ENCODE measurements at regions not wholly inside any gene's neighbourhood (a gene's known extent, or its start where the extent isn't known, plus 50 kb on each side); places are given as distances from the start of the nearest gene placed in this dataset.

GRCh38 chr5:53389093-53389492 is 91.3 kb upstream of the FST start:
- DNase-seq (ENCODE audit: low spot score) = no peak
- TF ChIP-seq, protein P1, sequence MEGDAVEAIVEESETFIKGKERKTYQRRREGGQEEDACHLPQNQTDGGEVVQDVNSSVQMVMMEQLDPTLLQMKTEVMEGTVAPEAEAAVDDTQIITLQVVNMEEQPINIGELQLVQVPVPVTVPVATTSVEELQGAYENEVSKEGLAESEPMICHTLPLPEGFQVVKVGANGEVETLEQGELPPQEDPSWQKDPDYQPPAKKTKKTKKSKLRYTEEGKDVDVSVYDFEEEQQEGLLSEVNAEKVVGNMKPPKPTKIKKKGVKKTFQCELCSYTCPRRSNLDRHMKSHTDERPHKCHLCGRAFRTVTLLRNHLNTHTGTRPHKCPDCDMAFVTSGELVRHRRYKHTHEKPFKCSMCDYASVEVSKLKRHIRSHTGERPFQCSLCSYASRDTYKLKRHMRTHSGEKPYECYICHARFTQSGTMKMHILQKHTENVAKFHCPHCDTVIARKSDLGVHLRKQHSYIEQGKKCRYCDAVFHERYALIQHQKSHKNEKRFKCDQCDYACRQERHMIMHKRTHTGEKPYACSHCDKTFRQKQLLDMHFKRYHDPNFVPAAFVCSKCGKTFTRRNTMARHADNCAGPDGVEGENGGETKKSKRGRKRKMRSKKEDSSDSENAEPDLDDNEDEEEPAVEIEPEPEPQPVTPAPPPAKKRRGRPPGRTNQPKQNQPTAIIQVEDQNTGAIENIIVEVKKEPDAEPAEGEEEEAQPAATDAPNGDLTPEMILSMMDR (conservative IDR thresholded peaks at IDR 0.05; ENCODE audit: low read depth) = no peak
- POLR2A ChIA-PET (ENCODE audit: low non-redundant PET) = no interaction called here
- CTCF ChIA-PET = interaction anchor here (0.8 kb wide), 1 partner anchor 54 kb away, joined by 4 read pairs; no protein-coding TSS in a partner anchor
- no peak overlapping the region for H3K27ac ChIP-seq

DNA sequence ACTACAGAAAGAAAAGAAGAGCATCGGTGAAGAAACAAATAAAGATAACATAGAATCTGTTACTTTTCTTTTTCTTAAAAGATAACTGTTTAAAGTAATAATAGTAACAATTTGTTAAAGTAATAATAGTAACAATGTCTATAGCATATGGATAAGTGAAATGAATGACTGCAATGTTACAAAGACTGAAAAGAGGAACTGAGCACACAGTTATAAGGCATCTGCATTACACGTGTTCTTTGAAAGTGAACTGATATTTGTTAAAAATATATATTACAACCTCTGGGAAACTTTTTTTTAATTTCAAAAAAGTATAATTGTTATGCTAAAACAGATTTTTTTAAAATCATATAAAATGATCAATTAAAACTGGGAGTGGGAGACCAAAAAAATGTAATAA is 88.4 kb upstream of the FST start:
- ChIA-PET POLR2A (ENCODE audit: low non-redundant PET) (no interaction called here), CTCF (no interaction called here)
- TF ChIP-seq, protein P1 (conservative IDR thresholded peaks at IDR 0.05; ENCODE audit: low read depth) = no peak
- DNase-seq (ENCODE audit: low spot score) = no peak
- no peak overlapping the region for H3K27ac ChIP-seq

DNA sequence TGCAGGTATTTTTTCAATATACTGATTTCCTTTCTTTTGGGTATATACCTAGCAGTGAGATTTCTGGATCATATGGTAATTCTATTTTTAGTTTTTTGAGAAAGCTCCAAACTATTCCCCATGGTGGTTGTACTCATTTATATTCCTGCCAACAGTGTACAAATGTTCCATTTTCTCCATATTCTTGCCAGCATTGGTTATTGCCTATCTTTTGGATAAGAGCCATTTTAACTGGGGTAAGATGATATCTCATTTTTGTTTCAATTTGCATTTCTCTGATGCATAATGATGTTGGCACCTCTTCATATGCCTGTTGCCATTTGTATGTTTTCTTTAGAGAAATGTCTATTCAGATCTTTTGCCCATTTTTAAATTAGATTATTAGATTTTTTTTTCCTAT is 85.6 kb upstream of the FST start:
- no peak overlapping the region for H3K27ac ChIP-seq
- ChIA-PET CTCF (interaction anchor here (0.6 kb wide), 1 partner anchor 10 kb away, joined by 3 read pairs; no protein-coding TSS in a partner anchor), POLR2A (ENCODE audit: low non-redundant PET) (no interaction called here)
- DNase-seq (ENCODE audit: low spot score) = no peak
- TF ChIP-seq, protein P1 (conservative IDR thresholded peaks at IDR 0.05; ENCODE audit: low read depth) = no peak

DNA sequence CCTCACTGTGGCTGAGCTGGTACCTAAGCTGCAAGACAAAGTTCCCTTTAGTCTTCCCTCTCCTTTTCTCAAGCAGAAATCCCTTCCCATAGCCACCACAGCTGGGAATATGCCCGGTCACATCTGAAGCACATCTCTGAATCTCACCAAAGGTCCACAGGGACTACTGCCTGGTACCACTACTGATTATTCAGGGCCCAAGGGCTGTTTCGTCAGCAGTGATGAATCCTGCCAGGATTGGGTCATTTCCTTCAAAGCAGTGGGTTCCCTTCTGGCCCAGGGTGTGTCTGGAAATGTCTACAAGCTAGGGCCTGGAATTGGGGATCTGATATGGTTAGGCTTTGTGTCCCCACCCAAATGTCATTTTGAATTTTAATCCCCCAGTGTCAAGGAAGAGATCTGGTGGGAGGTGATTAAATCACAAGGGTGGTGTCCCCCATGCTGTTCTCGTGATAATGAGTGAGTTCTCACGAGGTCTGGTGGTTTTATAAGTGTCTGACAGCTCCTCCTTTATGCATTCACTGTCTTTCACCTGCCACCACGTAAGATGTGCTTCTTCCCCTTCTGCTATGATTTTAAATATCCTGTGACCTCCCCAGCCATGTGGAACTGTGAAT is 83.2 kb upstream of the FST start:
- no peak overlapping the region for H3K27ac ChIP-seq
- ChIA-PET POLR2A (ENCODE audit: low non-redundant PET) (interaction anchor here (0.6 kb wide), 1 partner anchor 50 kb away, joined by 6 read pairs; no protein-coding TSS in a partner anchor), CTCF (interaction anchor here (0.6 kb wide), 1 partner anchor 773 kb away, joined by 3 read pairs; no protein-coding TSS in a partner anchor)
- TF ChIP-seq, protein P1 (conservative IDR thresholded peaks at IDR 0.05; ENCODE audit: low read depth) = no peak
- DNase-seq (ENCODE audit: low spot score) = no peak

DNA sequence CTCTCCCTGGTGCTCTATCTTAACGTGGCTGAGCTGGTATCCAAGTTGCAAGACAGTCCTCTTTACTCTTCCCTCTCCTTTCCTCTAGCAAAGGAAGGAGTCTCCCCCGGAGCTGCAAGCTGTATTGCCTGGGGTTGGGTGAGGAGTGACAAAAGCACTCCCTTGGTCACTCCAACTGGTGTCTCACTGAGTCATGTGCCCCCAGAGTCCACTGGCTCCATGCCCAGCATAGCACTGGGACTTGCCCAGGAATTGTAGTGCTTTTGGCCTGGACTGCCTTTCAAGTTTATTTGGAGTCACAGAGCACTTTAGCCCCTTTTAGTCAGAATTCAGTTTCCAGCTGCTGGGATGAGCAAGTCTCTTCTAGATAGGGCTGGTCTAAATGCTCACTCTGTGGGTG is 82.6 kb upstream of the FST start:
- ChIA-PET POLR2A (ENCODE audit: low non-redundant PET) (interaction anchor here (0.6 kb wide), 1 partner anchor 49 kb away, joined by 6 read pairs; no protein-coding TSS in a partner anchor), CTCF (interaction anchor here (0.6 kb wide), 1 partner anchor 773 kb away, joined by 3 read pairs; no protein-coding TSS in a partner anchor)
- peak overlapping the region; percentile 56 for H3K27ac ChIP-seq
- TF ChIP-seq, protein P1 (conservative IDR thresholded peaks at IDR 0.05; ENCODE audit: low read depth) = no peak
- no peak for DNase-seq (ENCODE audit: low spot score)

DNA sequence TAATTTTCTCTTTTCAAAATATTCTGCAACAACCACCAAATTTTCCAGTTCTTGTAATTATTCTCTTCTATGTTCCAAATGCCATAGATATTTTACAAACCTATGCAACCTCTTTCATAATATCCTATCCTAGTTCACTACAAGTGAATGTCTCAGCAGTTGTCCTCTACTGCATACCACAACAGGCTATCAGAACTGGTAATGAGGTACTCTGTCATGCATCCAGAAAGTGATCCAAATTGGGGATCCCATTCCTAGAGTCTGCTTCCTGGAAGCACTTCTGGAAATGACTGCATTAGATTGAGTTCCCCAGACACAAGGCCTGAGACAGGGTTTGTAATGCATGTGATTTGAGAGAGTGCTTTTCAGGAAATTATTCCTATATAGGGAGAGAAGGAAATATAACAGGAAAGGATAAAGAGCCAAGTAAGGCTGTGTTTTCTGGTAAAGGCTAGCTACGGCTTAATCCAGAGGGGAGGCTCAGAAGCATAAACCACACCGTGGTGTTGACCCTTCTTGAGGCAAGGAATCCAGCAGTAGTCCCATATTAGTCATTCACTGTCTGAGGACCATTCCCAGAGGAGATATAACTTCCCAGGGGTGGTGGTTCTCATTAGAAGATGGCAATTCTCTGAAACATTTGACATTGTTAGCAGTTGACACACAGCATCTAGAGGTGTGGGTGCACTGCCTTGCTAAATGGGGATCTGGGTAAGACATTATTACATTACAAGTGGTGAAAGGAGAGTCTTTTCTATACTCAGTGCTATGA is 80.3 kb upstream of the FST start:
- TF ChIP-seq, protein P1 (conservative IDR thresholded peaks at IDR 0.05; ENCODE audit: low read depth) = no peak
- POLR2A ChIA-PET (ENCODE audit: low non-redundant PET) = no interaction called here

More for the DNA sequence above, 80.3 kb upstream of the FST start:
- DNase-seq (ENCODE audit: low spot score) = no peak
- H3K27ac ChIP-seq = no peak overlapping the region
- CTCF ChIA-PET = no interaction called here
